Hematopoietic multipotent progenitor cell treated with erythropoietin and hydrocortisone succinate and interleukin-3 and kit ligand, for 4 days (in vitro differentiated cells): ENCODE measurements at regions not wholly inside any gene's neighbourhood (a gene's known extent, or its start where the extent isn't known, plus 50 kb on each side); places are given as distances from the start of the nearest gene placed in this dataset.
A peak's percentile ranks its signal among the peaks of the same experiment; 100 is the strongest.

Source experiments
- DNase-seq: peaks from one replicate; pipeline ENCODE4 v3.0.0-alpha.2; 2015

DNA sequence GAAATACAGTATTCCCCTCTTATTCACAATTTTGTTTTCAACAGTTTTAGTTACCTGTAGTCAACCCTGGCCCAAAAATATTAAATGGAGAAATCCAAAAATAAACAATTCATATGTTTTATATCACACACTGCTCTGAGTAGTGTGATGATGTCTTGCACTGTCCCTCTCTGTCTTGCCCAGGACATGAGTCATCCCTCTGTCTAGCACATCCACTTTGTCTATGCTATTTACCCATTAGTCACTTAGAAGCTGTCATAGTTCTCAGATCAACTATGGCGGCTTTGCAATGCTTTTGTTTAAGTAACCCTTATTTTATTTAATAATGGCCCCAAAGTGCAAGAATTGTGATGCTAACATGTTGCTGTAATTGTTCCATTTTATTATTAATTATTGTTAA, 380.6 kb upstream of the REG3G start:
- no peak for DNase-seq

DNA sequence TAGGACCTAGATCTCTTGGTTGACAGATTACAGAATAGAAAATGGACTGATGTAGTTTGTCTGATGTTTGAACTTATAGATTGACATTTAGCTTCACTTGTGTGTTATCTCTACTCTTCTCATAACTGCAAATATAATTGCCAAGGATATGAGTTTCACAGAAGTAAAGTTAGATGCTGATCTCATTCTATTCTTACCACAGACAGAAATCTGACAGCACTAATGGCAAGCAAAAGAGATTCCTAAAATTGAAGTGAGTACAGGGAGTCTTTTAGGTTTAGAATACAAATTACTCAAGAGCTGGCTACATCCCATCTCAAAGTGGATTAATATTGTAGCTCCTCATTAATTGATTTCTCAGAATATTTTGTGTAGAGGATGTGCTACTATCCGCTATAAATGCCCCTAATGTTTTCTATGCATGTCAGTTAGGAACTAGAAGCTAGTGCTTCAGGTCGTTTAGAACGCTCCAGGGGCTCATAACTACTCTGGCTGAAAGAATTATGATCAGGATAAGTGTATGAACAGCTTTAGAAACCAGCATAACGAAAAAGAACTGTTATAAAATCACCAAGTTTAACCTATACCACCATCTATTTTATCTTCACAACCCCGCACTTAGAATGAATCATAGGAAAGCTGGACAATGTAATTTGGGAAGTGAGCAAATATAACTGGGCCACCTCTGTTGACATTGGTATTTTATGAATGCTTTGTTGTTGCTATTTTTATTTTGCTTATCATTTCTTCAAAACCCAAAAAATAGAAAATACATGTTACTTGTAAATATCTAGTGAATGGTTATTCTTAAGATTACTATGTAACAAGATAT, 378.8 kb upstream of the REG3G start:
- DNase-seq: no peak

- no peak for DNase-seq
These were observed 376.9 kb upstream of the REG3G start for GRCh38 chr2:78648558-78648957.

GRCh38 chr2:78654941-78655340, 370.6 kb upstream of the REG3G start:
- DNase-seq: no peak

GRCh38 chr2:78676921-78677696, 348.4 kb upstream of the REG3G start:
- DNase-seq: peak; percentile 60

- DNase-seq: no peak
These were observed 347.7 kb upstream of the REG3G start for GRCh38 chr2:78677774-78678173.

DNA sequence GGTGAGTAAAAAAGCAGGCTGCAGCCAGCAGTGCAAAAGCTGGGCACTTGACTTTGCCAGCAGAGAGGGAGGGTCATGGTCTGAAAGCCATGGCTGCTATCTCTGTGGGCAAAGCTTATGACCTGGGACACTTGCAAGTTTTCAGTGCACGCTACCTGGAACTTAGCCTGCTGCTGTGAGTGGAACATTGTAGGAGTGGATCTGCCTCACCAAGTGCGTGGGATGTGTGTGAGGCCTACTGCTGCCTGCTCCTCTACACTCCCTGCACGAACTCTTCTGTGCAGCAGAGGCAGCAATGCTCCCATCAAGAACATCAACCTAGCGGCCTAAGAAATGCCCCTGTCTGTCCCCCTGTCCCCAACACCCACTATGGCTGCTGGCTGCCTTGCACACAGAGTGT, 344.1 kb upstream of the REG3G start:
- DNase-seq: no peak

- no peak for DNase-seq
These were observed 342.7 kb upstream of the REG3G start for GRCh38 chr2:78682781-78683180.

DNA sequence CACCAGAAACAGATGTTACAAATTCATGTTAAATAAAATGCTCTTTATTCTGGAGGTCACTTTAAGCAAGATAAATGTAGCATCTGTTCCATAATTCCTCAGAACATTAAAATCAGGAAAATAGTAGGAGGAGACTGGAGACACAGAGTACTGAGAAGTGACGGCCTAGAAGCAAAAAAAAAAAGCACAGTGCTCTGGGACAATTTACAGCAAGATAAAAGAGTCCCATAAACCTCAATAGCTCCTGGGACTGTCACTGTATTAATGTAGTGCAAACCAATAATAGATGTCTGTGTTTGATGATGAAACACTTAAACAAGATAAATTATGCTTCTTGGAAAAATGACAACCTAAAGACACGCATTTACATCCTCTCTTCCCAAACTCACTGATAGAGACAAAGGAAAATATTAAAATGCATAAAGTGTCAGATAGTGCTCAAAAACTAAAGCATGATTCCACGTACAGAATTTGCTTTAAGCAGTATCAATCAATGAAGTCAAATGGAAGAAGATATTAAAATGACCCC, 338.8 kb upstream of the REG3G start:
- DNase-seq: no peak

DNA sequence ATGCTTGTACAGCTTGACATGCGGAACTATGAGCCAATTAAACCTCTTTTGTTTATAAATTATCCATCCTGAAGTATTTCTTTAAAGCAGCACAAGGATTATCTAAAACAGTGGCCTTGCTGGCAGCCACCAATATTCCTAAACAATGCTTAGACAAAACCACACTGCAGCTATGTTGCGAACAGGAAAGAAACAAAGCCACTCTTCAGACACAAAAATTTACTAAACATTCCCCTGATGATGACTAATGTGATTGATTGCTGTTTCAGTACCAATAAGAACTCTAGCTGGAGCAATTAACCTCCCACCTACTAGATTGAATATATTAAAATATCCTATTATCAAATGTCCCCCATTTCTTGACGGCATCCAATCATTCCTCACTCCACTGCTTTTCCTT, 325.8 kb upstream of the REG3G start:
- DNase-seq: no peak

DNA sequence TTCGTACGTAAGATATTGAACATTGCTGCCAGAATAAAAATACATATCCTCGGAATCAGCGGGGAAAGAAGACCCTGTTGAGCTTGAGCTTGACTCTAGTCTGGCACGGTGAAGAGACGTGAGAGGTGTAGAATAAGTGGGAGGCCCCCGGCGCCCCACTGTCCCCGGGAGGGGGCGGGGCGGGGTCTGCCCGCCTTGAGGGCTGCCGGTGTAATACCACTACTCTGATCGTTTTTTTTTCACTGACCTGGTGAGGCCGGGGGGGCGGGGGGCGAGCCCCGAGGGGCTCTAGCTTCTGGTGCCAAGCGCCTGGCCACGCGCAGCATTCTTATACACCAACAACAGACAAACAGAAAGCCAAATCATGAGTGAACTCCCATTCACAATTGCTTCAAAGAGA, 324.0 kb upstream of the REG3G start:
- no peak for DNase-seq

- DNase-seq: no peak
These were observed 317.6 kb upstream of the REG3G start for GRCh38 chr2:78707776-78708386.

DNA sequence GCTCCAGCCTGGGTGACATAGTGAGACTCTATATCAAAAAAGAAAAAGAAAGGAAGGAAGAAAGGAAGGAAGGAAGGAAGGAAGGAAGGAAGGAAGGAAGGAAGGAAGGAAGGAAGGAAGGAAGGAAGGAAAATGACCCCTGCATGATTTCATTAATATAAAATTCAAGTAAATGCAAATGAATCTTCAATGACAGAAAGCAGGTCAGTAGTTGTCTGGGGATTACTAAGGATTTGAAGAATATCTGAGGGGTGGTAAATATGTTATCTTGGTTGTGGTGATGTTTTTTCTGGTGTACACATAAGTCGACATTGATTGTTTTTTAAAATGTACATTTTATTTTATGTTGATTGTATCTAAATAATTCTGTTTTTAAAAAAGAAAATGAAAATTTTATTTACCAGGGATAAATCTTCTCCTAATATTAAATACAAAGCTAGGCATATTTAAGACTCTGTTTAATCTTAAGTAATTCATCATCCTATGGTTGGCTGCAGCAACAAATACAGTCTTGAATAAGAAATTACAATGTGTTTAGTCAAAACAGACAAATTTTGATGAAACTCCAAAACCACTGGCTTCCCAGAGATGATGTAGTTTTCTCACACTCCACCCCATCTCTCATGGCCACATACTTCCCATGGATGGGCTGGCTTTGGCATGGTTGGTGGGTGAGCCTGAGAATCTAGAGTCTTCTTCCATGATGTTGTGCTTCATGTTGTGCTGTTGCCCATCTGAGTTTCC, 314.7 kb upstream of the REG3G start:
- no peak for DNase-seq

DNA sequence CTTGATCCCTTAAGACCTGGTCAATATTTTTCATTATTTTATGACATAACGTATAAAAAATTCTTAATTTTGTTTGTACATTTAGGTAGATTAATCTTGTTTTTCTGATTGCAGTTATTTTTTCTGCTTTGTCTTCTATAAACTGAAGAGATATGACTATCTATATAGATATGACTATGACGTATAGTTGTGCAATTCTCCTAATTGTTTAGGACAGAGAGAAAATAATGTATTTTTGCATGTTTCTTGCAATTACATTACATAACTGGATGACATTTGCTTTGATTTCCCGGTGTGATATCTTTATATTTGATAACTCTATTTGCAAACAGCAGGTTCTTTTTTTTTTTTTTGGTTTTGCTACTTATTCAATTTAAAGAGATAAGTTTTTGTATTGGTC, 310.2 kb upstream of the REG3G start:
- DNase-seq: no peak

- DNase-seq: no peak
These were observed 307.5 kb upstream of the REG3G start for GRCh38 chr2:78718024-78718423.

DNA sequence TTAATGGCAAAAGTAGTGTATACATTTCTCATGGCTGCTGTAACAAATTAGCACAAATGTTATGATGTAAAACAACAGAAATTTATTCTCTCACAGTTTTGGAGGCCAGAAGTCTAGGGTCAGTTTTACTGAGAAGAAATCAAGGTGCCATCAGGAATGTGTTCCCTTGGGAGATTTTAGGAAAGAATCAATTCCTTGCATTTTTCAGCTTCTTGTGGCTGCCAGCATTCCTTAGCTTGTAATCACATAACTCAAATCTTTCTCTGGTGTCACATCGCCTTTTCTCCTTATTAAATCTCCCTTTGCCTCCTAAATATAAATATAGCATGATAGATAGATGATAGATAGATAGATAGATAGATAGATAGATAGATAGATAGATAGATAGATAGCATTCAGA, 307.0 kb upstream of the REG3G start:
- DNase-seq: no peak

DNA sequence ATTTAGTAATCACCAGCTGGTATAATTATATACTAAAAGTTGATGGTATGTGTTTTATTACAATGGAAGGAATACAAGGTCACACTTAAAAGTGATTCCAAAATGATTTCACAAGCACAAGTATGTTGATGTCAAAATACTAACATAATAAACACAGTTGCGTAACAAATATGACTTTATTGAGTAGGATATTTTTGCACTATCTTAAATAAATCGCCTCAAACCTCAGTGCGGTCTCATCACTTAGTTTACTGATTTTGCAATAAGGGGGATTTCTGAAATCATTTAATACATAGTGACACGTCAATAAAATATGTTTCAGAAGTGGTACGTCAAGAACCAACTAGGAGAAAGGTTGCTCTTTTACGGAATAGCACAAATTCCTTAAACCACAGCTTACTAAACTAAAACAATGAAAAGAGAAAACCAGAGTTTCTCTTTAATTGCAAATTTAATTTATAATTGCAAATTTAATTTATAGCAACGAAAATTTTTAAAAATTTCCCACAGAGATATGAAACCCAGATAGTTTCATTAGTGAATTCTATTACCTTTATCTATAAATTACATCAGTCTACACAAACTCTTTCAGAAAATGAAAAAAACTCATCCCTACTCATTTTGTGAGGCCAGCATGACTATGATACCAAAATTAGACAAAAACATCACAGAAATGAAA, 304.0 kb upstream of the REG3G start:
- no peak for DNase-seq

GRCh38 chr2:78734221-78734620, 291.3 kb upstream of the REG3G start:
- no peak for DNase-seq

GRCh38 chr2:78739282-78739681, 286.2 kb upstream of the REG3G start:
- no peak for DNase-seq

- DNase-seq: no peak
These were observed 275.9 kb upstream of the REG3G start for GRCh38 chr2:78749638-78750037.

DNA sequence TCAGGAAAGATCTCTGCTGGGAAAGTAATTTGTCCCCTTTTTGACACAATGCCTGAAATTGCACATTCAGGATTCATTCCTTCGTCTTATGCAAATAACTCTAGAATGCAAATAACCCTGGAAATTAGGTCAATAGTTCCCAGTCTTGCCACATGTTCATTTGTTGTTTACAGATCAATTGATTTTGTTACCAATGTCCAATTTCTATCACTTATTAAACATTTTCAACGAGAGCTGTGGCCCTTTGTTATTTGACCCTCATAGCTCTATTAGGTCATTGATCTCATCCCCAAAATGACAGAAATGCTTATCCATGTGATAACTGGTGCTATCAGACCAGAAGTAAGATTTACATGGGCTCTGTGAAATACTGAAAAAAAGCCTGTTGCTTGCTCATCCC, 275.3 kb upstream of the REG3G start:
- DNase-seq: no peak

- DNase-seq: no peak
These were observed 270.6 kb upstream of the REG3G start for GRCh38 chr2:78754930-78755329.
